Osteoblast (primary cell): ENCODE measurements at regions not wholly inside any gene's neighbourhood (a gene's known extent, or its start where the extent isn't known, plus 50 kb on each side); places are given as distances from the start of the nearest gene placed in this dataset.

Experiments
- DNase-seq: peaks from one replicate; pipeline ENCODE4 v3.0.0; 2011; ENCODE audit warnings: low spot score, mixed read lengths; ENCODE audit not compliant: insufficient read length; ENCODE audit errors: missing footprints
- H2AFZ ChIP-seq: 2 replicates; pipeline ENCODE4 v1.6.0; 2011; ENCODE audit warnings: mild to moderate bottlenecking, low read length
- H3K27ac ChIP-seq: 2 replicates; pipeline ENCODE4 v1.5.1; 2011; ENCODE audit warnings: mild to moderate bottlenecking, low read depth, low read length, moderate library complexity
- H3K27me3 ChIP-seq: 2 replicates; pipeline ENCODE4 v1.6.0; 2012; ENCODE audit warnings: mild to moderate bottlenecking, control low read depth, inconsistent platforms, low read length, moderate library complexity; ENCODE audit not compliant: insufficient read depth
- H3K36me3 ChIP-seq: 2 replicates; pipeline ENCODE4 v1.5.1; 2011; ENCODE audit warnings: mild to moderate bottlenecking, low read length, control low read depth, moderate library complexity; ENCODE audit not compliant: insufficient read depth
- H3K4me1 ChIP-seq: 2 replicates; pipeline ENCODE4 v1.5.1; 2011; ENCODE audit warnings: mild to moderate bottlenecking, low read length, control low read depth, moderate library complexity; ENCODE audit not compliant: insufficient read depth
- H3K4me2 ChIP-seq: 2 replicates; pipeline ENCODE4 v1.6.0; 2011; ENCODE audit warnings: mild to moderate bottlenecking, low read length; ENCODE audit not compliant: insufficient read depth
- H3K4me3 ChIP-seq: fragments of 200-600 bp; sonication (generic); 3 replicates; pipeline ENCODE4 v1.5.1; 2012; ENCODE audit warnings: mild to moderate bottlenecking, low read length, inconsistent platforms; ENCODE audit not compliant: insufficient read depth
- H3K79me2 ChIP-seq: 2 replicates; pipeline ENCODE4 v1.6.0; 2012; ENCODE audit warnings: mild to moderate bottlenecking, low read length, control low read depth, inconsistent platforms; ENCODE audit not compliant: insufficient read depth
- H3K9me3 ChIP-seq: 2 replicates; pipeline ENCODE4 v1.5.1; 2011; ENCODE audit warnings: low read depth, low read length, control low read depth
- H4K20me1 ChIP-seq: 2 replicates; pipeline ENCODE4 v1.6.0; 2012; ENCODE audit warnings: mild to moderate bottlenecking, low read length, control low read depth; ENCODE audit not compliant: insufficient read depth
- CTCF ChIP-seq: IDR thresholded peaks from 2 replicates; pipeline ENCODE4 v1.5.1; 2011; ENCODE audit warnings: mild to moderate bottlenecking, low read depth, low read length, moderate library complexity; ENCODE audit errors: extremely low read depth

- H4K20me1 ChIP-seq: no peaks in the 10 kb centered on the region
- no peak overlapping the region for H3K4me3 ChIP-seq
- no peak for TF ChIP-seq CTCF
- H2AFZ ChIP-seq: no peak overlapping the region
- H3K4me2 ChIP-seq: no peak overlapping the region
- H3K36me3 ChIP-seq: no peaks in the 10 kb centered on the region
- no peaks in the 10 kb centered on the region for H3K79me2 ChIP-seq
- H3K27ac ChIP-seq: no peak overlapping the region
- H3K9me3 ChIP-seq: no peaks in the 10 kb centered on the region
- no peaks in the 10 kb centered on the region for H3K4me1 ChIP-seq
- DNase-seq: no peak
- no peaks in the 10 kb centered on the region for H3K27me3 ChIP-seq
Observed at GRCh38 chr7:12119620-12120303, 91.3 kb upstream of the TMEM106B start.

GRCh38 chr7:12120632-12121031, 90.5 kb upstream of the TMEM106B start:
- Histone ChIP-seq H3K4me2 (no peak overlapping the region), H3K9me3 (no peaks in the 10 kb centered on the region), H4K20me1 (no peaks in the 10 kb centered on the region), H3K4me1 (no peaks in the 10 kb centered on the region), H3K4me3 (no peak overlapping the region), H3K27ac (no peak overlapping the region), H3K79me2 (no peaks in the 10 kb centered on the region), H3K27me3 (no peaks in the 10 kb centered on the region), H3K36me3 (no peaks in the 10 kb centered on the region), H2AFZ (no peak overlapping the region)
- no peak for TF ChIP-seq CTCF
- no peak for DNase-seq

GRCh38 chr7:12123172-12123571, 87.9 kb upstream of the TMEM106B start:
- no peaks in the 10 kb centered on the region for H3K4me1 ChIP-seq
- no peak for TF ChIP-seq CTCF
- H2AFZ ChIP-seq: no peak overlapping the region
- H3K36me3 ChIP-seq: no peaks in the 10 kb centered on the region
- H4K20me1 ChIP-seq: no peaks in the 10 kb centered on the region
- H3K27me3 ChIP-seq: no peaks in the 10 kb centered on the region
- no peak overlapping the region for H3K27ac ChIP-seq
- H3K4me2 ChIP-seq: no peak overlapping the region
- no peaks in the 10 kb centered on the region for H3K79me2 ChIP-seq
- DNase-seq: no peak
- H3K9me3 ChIP-seq: no peaks in the 10 kb centered on the region
- no peak overlapping the region for H3K4me3 ChIP-seq

GRCh38 chr7:12124028-12124427, 87.1 kb upstream of the TMEM106B start:
- Histone ChIP-seq H3K79me2 (no peaks in the 10 kb centered on the region), H3K4me2 (no peak overlapping the region), H4K20me1 (no peaks in the 10 kb centered on the region), H2AFZ (no peak overlapping the region), H3K4me3 (no peak overlapping the region), H3K9me3 (no peaks in the 10 kb centered on the region), H3K27ac (no peak overlapping the region), H3K27me3 (no peaks in the 10 kb centered on the region), H3K4me1 (no peaks in the 10 kb centered on the region), H3K36me3 (no peaks in the 10 kb centered on the region)
- TF ChIP-seq CTCF: no peak
- DNase-seq: peak; percentile 25
